IPS DF 4.7 (cell line): ENCODE measurements at regions not wholly inside any gene's neighbourhood (a gene's known extent, or its start where the extent isn't known, plus 50 kb on each side); places are given as distances from the start of the nearest gene placed in this dataset.

ENCODE experiments used
- DNase-seq: peaks from one replicate; pipeline ENCODE4 v3.0.0-alpha.2; 2013; ENCODE audit warnings: low spot score; ENCODE audit errors: extremely low read depth

DNA sequence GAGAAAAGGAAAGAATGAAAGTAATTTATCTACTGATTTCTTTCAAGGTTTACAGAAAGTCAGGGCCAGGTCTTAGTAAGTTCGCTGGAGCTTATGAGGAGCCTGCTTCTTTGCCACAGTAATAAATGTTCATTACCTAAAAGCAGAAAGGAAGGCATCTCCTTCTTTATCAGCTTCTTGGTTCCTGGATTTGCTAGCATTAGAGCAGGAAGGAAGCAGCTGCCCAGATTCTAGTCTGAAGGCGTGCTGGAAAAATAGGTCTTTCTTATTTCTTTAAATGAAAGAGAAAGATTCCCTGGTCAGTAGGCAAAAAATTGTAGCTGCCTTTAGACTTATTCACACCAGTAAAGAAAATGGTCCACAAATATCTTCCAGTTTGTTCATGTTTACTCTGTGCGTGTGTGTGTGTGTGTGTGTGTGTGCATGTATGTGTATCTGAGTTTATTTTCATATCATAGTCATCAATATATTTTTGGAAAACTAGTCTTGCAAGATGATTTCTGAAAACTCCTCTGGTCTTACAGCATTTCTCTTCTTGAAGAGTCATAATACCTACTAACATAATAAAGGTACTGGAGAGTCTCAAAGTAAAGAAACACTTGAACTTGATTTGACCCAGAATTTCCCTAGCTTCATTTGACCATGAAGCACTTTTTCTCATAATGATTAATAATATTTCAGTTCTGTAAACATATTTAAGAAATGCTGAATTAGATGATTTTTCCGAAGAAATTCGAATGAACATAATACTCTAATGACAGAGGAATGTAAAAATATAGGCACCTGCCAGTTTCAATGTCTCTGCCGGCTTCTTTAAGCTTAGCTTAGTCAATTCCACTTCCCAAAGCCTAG is 255.3 kb upstream of the ZPLD1 start:
- no peak for DNase-seq

DNA sequence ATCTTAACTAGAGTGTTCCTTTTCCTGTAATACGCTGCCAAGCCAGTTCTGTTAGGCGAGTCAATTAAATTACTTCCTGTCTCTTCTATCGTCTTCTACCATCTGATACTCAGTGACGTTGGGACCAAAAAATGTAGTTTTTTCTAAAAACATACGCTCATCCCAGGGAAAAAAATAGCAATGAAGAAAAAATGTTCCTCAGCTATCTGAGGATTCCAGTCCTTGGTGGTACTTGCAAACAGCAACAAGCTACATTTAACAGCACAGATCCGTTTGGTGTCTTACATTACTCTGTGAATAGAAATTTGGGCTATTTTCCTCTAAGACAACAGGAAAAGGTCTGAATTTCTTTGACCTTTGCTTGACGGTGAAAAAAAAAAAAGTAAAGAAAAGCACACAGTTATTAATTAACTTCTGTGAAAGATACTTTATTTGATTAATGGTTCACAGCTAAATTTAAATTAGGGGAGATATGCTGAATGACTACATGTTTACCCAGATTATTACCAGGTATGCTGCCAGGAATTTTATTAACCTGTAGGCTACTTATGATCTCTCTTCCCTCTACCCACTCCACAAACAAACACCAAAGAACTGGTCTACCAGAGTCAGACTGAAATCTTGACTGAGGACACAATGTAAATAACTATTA is 254.4 kb upstream of the ZPLD1 start:
- no peak for DNase-seq

DNA sequence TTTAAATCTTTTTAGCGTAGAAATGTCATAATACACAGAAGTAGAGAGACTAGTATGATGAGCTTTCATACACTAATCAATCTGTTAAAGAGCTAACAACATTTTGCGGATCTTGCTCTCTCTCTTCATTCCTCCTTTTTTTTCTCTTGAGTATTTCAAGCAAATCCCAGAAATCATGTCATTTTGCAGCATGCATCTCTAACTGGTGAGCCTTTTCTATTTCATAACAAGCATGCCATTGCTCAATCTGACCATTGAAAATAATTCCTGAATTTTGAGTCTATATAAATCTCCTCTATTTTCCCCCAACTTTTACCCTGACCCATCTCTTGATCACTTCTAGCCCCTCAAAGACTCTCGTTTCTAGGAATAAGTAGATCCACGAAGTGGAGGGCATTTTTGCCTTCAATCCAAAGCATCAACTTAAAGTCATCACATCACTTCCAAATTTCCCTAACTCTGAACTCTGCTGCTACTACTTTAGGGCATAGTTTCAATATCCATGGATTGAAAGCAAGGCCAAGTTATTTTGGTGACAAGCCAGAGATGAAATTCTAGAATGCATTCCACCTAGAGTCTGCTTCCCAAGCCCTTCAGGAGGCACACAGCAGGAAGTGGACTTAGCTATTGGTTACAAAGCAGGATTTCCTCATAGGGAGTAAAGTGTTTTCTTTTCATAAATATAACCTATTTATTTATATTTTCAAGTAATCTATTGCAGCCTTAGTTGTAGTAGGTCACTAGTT is 253.5 kb upstream of the ZPLD1 start:
- no peak for DNase-seq

DNA sequence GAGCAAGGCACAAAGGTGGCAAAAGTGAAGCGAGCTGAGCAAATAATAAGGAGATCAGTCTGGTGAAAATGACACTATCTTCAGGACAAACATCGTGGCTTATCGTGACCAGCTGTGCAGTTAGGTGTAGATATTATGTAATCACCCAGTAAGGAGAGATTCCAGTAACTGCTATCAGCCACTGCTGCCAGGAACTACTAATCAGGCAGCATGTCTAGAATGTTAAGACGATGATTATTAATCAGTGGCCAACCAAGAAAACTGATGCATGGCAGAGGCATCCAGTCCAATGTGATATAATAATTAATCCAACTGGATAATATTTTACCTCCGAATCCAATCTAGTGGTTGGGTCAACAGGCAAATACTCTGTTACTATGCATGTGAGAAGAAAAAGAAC is 252.7 kb upstream of the ZPLD1 start:
- DNase-seq = no peak

DNA sequence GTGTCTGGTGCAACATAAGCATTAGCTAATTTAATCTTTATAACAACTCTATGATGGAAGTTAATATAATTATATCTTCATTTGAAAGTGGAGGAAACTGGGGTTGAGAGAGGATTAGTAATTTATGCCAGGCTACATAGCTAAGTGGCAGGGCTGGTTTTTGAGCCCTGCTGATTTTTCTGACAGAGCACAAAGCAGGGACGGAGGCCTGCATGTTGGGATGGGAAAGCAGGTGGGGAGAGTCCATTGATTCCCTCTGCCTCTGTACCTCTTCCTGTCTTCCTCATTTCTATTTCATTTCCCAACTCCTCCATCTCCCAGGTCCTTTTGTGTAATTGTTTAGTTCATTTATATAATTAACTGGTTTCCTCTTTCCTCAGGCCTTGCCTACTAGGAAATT is 251.6 kb upstream of the ZPLD1 start:
- no peak for DNase-seq

DNA sequence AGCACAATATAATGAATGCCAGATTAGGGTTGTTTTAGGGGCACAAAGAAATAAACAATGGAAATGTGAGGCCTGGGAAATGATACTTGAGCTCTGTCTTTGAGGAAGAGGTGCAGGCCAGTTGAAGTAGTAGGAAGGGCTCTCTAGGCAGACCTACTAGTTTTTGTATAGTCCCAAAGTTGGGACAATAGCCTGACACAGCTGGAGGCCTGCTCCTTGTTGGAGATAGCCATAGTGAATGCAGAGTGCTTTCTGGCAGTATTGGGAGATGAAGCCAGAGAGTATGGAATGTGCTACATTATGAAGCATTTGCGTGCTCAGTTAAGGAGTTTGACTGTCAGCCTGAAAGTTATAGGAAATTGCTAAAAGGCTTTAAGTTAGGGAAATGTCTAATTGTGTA is 251.2 kb upstream of the ZPLD1 start:
- no peak for DNase-seq

DNA sequence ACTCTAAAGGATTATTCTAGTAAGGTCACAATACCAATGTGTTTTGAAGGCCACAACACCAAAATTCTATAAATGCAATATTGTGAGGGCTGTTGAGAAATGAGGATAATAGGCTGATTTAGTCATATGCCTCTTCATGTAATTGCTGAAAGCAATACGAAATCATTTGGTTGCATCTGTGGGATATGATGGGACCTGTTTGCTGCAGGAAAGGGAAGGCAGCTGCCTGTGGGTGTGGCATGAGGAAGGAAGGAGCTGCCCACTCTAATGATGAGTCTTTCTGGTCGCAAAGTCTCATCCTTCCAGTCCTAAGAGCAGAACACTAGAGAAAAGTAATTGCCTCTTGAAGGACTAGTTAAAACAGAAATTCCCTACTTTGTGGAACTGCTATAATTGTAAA is 245.3 kb upstream of the ZPLD1 start:
- DNase-seq = no peak

DNA sequence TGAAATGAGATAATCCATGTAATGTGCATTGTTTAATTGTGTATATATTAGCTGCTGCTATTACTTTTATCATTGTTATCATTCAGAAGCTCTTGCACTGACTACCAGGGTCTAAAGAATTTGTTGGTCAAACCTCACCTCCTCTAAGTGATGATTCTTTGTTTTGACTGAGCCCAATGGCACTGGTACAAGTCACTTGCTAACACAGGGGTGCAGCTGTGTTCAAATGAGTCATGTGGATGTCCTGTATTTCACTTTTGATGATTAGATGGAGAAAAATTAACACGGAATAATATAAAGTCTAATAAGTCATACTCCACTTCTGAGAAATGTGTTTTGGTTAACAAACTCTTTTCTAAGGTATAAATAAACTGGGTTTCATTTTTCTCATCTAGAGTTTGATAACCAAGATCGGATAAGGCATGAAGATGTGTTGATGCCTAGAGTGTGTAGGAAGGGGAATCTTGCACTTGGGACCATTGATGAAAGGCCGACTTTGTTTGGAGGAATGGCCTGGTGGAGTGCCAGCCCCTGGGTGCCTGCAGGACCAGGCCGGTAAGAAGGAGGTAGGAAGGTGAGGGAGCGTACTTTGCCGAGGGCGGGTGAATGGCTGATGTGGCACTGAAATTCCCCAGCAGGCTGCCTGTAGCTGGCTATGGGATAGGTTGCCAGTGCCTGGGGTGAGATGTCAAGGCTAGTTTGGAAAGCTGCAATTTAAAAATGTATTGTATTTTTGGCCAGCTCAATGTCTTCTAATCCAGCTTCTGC is 244.7 kb upstream of the ZPLD1 start:
- no peak for DNase-seq

DNA sequence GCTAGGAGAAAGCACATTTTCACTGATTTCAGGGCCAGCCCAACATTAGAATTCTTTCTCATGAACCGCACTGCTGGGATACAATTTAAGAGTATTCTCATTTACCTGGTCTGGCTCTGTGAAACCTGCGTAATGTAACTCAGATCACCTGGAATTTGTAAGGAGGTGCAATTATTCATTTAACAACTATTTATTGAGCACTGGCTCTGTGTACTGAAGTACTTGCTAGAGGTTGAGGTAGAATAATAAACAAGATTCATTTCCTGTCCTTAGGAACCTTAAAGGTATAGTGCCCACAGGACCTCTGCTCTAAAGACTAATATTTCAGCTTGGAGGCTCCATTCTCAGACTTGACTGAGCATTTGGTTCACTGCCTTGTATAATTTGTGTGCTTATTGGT is 242.2 kb upstream of the ZPLD1 start:
- no peak for DNase-seq

DNA sequence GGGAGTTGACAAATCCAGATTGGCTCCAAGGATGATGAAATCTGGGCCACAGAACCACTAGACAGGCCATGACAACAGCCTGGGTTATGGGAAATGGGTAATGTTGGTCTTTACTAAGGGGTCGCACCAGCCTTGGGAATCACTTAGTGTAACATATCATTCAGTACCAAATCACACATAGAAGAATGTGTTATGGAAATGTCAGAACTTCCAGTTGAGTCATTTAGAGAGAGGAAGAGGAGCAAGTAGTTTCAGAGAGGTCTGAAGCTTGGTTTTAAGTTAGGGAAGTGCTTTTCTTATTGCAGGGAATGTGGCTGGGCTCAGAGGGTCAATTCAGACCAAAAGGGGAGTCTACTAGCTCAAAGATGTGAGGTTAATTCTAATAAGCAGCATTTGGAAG is 241.6 kb upstream of the ZPLD1 start:
- DNase-seq = no peak

DNA sequence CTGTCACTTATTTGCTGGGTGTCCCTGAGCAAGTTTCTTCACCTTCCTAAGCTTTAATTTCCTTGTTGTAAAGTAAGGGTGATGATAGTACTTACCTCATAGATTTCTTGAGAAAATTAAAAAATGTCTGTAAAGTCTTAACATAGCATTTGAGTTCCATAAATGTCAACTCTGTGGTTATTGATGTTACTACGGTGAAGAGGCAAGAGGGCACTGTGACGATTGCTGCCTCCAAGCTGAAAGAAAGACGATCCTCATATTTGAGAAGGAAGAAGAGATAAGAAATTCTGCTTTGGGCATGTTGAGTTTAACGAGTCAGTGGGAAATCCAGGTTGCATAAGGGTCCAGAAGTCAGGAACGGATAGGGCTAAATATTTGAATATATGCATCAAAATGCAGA is 240.8 kb upstream of the ZPLD1 start:
- no peak for DNase-seq

DNA sequence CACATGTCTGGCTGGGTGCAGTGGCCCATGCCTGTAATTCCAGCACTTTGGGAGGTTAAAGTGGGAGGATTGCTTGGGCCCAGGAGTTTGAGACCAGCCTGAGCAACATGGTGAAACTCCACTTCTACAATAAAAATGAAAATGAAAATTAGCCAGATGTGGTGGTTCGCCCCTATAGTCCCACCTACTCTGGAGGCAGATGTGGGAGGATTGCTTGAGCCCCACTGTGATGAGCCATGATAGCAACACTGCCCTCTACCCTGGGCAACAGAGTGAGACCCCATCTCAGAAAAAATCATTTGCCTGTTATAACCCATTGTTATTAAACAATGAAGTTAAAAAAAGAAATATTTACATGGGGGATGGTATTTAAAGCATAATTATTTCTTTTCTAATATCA is 240.1 kb upstream of the ZPLD1 start:
- DNase-seq = no peak

DNA sequence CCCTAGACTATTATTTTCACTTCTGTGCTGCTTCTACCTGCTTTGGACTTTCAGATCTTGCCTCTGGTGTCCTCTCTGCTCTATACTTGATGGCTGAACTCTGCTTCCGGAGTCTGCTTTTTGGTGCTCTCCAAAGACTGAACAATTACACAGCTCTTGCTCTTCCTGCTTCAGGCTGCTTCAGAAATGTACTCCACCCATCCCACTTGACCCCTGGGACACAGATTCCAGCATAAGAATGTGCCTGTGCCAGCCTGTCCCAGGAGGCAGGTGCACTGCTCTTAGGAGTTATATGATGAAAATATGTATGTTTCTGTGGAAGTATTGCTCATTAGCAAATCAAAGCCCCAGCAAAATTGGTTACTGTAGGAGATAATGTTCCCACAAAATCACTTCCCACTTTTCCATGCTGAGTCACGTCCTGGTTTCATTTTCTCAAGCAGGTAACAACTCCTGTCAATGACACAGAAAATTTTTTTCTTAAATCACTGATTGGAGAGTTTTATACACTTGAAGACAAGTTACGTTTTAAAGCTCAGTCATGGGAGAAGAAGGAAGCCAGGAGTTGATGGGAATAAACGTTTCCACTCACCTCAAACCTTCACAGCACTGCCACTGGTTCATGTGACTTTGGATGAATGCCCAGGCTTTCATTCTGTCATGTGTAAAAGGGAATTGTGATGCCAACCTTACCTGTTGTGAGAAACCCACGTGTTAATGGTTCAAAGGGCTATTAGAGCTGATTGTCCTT is 239.4 kb upstream of the ZPLD1 start:
- no peak for DNase-seq

DNA sequence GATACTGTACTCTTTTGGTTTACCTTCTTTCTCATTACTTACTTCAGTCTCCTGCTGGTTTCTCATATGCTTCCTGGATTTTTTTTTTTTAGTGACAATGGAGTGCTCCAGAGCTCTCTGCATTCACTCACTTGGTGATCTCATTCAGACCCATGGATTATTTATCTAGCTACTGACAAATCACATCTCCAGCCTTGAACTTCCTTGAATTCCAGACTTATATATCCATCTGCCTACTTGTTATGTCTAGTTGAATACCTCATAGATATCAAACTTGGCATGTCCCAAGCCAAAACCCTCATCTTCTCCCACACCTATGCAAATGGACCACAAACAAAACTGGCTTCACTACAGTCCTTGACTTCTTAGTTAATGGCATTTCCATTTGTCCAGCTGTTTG is 234.7 kb upstream of the ZPLD1 start:
- no peak for DNase-seq

DNA sequence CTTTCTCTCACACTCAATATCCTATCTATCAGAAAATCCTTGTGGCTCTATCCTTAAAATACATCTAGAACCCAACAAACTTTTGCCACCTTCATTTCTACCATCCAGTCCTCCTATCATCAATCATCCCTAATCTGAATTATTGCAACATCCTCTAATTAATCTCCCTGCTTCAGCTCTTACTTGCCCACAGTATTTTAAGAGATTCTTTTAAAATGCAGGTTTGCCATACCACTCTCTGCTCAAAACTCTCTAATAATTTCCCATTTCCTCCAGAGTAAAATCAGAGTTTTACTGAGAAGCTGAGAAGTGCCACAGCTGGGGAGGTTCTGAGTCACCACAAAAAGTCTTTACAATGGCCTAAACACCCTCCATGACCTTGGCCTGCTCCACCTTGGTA is 234.3 kb upstream of the ZPLD1 start:
- DNase-seq = no peak

DNA sequence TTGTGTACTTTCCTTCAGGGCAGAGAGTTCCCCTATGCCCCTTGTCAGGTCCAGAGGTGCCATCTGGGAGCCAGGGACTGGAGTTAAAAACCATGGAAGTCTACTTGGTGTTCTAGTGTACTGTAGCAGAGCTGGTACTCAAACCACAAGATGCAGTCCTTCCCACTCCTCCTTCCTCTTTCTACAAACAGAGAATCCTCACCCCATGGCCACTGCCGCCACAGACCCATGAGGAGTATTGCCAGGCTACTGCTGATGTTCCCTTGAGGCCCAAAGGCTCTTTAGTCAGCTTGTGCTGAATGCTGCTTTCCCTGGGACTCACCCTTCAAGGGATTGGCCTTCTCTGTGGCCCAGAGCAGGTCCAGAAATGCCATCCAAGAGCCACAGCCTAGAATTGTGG is 229.2 kb upstream of the ZPLD1 start:
- DNase-seq = no peak

DNA sequence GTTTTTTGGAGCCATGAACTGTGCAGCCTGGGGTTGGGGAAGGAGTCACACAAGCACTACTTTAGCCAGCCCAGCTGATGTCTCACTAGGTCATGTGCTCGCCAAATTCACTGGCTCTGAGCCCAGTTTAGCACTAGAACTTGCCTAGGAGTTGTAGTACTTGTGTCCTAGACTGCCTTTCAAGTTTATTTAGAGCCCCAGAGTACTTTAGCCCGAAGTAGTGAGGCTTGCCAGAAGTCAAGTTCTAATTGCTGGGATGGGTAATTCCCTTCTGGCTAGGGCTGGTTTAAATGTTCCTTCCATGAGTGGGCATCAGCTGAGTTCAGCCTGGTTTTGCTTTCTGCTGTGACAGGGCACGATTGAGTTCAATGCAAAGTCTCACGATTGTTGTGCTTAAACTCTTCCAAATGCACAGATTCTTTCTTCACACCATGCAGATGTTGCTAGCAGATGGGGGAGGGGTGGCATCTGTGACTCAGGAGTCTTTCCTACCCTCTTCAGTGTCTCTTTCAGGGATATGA is 228.2 kb upstream of the ZPLD1 start:
- no peak for DNase-seq

DNA sequence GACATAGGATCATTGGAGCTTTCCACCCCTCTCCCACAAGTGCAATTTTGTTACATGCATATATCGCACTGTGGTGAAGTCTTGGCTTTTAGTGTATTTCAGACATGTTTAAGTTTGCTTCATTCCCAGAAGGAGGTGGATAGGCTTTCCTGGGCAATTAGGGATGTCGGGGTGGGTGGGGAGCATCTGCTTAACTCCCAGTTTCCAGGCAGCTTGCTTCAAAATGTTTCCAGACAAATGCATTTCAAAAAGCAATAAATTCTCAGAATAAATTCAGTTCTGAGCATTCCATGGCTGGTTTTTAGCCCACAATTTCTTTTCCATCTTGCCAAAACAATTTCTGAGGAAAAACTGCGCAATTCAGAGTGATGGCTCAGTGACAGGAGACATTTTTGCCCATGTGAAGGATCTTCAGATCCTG is 227.7 kb upstream of the ZPLD1 start:
- no peak for DNase-seq

DNA sequence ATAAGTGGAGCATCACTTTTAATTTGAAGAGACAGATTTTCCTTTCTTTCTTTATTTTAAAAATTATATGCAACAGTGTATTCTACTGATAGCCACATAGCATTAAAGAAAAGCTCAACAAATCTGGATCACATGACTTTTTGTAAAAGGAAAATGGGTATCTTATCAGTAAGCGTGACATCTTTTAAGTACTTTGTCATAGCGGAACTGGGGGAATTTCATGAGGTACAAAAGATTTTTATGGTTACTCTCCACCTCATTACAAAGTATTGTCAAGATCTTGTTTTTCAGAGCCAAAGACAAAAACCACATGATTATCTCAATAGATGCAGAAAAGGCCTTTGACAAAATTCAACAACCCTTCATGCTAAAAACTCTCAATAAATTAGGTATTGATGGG is 219.6 kb upstream of the ZPLD1 start:
- no peak for DNase-seq

DNA sequence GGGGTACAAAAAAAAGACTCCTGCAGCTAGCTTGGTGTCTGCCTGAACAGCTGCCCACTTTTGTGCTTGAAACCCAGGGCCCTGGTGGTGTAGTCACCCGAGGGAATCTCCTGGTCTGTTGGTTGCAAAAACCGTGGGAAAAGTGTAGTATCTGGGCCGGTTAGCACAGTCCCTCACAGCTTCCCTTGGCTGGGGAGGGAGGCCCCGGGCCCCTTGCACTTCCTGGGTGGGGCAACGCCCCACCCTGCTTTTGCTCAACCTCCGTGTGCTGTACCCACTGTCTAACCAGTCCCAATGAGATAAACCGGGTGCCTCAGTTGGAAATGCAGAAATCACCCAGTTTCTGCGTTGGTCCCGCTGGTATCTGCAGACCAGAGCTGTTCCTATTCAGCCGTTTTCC is 211.7 kb upstream of the ZPLD1 start:
- no peak for DNase-seq

DNA sequence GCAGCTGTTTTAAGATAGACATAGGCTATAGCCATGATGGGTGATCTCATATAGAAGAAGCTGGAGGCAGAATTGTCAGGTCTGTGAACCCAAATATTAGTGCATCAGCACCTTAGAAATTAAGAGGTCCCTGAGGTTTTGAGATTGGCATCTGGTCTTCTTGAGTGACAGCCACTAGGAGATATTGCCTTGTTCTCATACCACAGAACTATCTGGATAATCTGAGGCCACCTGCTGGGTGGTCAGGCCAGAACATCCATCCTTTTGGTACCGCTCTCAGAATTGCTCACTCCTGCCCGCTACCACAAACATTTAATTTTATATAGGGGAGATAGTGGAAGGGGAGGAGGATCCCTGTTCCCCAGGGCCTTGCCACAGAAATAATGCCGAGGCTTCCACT is 210.6 kb upstream of the ZPLD1 start:
- no peak for DNase-seq
